SK-MEL-5 (cell line): ENCODE measurements at regions not wholly inside any gene's neighbourhood (a gene's known extent, or its start where the extent isn't known, plus 50 kb on each side); places are given as distances from the start of the nearest gene placed in this dataset.
"Not testable (repeated sequence)": the region's sequence is repeated elsewhere in the genome, so short reads cannot be mapped to it uniquely, and the experiment has no call there.

ENCODE experiments used
- DNase-seq: peaks from one replicate; pipeline ENCODE4 v3.0.0-alpha.2; 2016; ENCODE audit warnings: low read depth, low spot score
- in situ Hi-C: cut with HindIII; loops from 2 replicates; pipeline ENCODE4 v1.10.0; 2016; ENCODE audit warnings: low sequenced_read_pairs, high pct_unique_total_duplicates, low pct_unique_long_range_greater_than_20kb

DNA sequence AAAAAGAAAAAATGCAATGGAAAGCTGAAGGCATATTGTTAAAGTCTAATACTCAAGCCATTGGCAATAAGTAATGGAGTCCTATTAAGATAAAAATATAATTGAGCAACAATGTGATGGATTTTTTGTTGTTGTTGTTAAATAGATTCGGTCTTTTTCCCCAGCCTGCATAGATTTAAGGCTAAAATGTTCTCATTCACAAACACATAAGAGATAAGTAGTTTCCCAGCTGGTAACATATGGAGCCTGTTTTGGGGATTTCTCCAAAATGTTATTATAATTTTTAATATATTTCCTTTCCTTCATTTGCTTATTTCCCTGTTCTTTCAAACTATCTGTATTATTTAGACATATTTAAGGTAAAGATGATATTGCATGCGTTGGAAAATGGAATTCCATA lies 1149.1 kb upstream of the PRR20A start:
- in situ Hi-C loops: no loop called here
- DNase-seq: no peak

DNA sequence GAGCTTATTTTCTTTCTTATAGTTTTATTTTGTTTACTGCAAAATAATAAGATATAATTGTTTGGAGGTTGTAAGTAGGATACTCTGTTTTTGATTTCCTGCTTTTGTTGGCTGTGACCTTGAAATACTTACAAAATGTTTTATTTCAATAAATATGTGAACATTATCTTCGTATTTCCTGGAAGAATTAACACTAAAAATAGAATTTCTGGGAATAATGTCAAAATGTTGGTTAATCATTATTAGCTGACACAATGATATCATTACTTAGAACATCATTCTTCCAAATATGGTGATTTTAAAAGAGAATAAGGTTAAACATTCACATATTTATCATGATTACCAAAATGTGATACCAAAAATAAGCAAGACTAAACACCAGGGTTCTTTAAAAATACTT lies 1148.6 kb upstream of the PRR20A start:
- DNase-seq: no peak
- in situ Hi-C loops: no loop called here

DNA sequence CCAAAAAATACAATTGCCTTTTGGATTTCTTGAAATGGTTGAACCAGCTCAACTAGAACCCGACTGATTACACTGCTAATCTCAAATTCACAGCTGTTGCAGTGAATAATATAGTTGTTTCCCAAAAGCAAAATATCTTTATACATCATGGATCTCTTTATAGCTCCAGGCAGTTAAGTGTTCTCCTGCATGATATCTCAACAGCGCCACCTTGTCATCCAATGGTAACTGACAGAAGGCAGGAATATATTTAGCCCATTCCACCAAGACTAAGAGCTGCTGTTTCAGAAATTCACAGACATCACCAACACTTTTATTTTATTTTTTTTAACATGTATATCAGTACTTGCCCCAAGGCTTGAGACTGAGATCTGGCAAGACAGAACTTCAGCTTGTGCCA lies 1141.0 kb upstream of the PRR20A start:
- peak; percentile 58 for DNase-seq
- in situ Hi-C loops: no loop called here

DNA sequence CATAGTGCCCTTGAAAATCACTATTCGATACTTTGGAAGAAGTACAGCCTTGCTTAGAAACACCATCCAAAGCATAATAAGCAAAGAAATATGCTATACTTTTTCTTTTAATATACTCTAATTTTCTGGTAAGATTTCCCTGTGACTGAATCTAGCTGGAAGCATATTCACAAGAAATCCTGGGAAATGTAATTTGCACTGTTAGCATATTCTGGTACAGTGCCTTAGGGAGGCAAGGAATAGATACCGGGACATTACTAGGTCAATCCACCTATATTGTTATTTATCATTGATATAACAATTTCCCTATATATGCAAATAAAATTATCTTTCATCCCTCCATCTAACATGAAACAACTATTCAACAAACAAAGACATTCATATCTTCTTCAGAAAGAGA lies 1131.3 kb upstream of the PRR20A start:
- in situ Hi-C loops: no loop called here
- DNase-seq: no peak

DNA sequence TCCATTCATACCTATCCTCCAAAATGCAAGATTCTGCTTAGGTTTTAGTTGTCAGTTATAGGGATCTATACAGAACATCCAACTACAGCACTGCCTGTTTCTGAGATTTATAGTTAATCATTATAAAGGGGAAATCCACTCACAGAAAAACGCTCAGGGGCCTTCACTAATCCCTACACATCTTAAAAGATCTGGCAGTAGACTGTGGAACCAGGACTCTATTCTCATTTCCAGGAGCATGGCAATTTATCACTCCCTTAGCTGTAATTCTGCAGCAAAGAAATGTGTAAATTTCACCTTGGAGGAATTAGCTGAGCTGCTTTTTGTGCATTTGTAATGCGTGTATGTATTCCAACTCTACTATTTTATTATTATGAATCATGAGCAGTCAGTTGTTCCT lies 1128.1 kb upstream of the PRR20A start:
- DNase-seq: no peak
- in situ Hi-C loops: no loop called here

DNA sequence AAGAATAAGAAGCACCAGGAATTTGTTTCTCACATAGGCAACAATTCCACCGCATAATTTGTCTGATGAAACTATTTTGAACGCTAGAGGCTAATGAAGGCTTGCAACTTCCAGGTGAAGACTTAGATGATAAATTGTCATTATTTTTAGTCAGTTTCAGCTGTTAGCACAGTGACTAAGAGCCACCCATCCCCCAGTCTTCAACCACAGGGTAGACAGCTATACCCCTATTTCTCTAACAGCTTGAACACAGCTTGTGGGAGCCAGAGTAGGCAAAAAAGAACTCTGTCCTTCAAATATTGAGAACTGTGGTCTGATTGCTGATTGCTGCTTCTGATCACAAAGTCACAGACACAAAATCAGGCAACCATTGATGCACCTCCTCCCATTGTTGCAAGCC lies 1124.8 kb upstream of the PRR20A start:
- in situ Hi-C loops: no loop called here
- DNase-seq: no peak

DNA sequence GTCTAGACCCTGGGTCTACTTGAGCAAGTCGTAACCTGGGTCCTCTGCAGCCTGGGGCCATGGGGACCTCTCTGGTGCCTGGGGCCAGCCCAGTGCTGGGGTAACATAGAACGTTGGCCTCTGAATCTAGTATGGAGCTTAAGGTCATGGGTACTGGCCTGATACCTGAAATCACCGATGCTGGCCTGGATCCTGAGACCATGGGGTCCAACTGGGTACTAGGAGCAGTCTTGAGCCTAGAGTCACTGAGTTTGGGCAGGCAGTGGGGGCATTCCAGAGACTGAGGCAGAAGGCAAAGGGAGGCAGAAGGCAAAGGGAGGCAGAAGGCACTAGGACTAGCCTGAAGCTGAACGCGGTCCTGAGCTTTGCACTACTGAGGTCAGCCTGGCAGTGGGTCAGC lies 1121.1 kb upstream of the PRR20A start:
- no peak for DNase-seq
- in situ Hi-C loops: no loop called here

DNA sequence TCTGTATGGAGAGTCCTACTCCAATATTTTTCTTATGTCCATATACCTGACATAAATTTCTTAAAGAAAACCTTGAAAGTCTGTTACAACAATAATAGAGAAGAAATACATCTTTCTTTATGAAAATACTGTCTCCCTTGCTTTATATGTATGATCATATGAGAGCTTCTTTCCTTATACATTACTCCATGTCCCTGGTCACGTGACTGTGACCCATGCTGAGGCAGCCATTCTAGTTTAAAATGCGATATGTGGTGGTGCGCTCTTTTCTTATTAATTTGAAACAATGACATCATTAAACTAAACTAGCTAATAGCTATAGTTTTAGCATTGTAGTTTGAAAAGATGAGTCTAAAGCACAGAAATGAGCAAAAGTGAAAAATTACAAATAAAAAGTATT lies 1120.3 kb upstream of the PRR20A start:
- DNase-seq: no peak
- in situ Hi-C loops: no loop called here

DNA sequence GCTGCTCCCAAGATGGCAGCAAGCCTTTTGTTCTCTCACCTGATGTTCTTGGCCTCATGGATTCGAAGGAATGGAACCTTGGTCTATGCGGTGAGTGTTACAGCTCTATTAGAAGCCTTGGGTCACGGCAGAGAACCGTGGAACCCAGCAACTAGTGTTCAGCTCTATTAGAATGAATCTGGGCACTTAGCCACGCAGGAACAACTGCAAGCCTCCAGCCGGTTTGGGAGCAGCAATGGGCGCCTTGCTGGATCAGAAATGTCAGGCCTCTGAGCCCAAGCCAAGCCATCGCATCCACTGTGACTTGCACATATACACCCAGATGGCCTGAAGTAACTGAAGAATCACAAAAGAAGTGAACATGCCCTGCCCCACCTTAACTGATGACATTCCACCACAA lies 1100.7 kb upstream of the PRR20A start:
- in situ Hi-C loops: no loop called here

DNA sequence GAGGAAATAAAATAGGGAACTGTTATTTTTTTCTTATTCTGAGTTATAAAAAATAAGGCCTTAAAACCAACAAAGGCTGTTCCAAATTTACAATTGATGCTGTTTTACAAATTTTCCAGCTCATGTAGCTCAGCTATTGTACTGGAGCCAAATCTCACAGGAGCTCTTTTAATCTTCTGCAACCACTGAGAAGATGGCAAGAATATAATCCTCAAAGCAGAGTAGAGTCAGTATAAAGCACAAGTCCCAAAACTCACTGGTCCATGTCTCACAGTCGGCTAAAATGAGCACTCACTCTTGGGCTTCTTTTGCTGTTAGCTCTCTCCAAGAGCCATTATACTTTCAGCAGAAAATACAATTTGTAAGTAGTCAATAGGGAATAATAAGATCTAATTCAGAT lies 1074.4 kb upstream of the PRR20A start:
- DNase-seq: no peak
- in situ Hi-C loops: no loop called here

More for the DNA sequence above, 1100.7 kb upstream of the PRR20A start:
- DNase-seq: no peak

DNA sequence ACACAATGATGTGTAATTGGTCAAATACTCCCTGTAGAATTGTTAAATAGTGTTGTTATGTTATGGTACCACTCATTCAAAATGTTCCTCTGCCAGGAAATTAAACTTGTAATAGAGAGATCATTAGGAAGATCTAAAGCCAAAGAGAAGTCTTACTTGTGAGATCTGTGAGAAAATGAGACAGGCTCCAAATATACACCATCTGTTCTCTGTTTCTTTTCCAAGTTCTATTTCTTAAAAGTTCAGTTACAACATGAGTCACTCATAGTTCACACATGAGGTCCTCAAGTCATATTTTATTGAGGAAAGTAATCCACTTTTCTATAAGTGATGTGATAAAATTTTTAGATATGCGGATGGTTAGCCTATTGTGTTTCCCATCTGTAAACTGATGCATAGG lies 1038.1 kb upstream of the PRR20A start:
- in situ Hi-C loops: no loop called here
- no peak for DNase-seq

DNA sequence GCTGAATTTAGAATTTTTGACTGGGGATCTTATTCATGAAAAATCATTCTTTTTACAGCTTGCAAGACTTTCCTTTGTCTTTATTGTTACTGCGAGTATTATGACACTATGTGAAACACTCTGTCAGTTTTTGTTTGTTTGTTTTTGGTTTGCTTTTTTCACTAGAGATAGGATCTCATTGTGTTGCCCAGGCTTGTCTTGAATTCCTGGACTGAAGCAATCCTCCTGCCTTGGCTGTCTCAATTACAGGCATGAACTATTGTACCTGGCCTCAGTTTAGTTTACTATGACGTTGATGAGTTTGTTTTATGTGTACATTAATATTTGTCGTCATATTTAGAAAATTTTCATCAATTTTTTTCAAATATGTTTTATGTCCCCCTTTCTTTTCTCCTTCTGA lies 1030.0 kb upstream of the PRR20A start:
- no peak for DNase-seq
- in situ Hi-C loops: no loop called here

DNA sequence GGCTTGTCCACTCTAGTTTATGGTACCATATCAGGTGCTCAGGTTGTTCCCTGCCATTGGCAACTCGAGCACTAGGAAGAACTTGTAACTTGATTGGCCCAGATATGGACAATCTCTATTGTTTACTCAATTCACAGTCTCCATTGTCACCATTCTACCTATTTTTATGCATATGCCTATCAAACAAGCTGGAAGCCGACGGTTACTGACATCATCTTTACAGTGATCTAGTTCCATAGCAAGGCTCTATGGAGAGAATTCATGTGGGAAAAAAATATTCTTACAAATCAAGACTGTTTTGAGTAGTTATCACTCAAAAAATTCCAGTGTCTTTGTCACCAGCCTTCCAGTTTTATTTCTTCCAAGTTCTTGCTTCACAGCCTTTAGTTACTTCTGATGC lies 1006.2 kb upstream of the PRR20A start:
- no peak for DNase-seq
- in situ Hi-C loops: no loop called here

DNA sequence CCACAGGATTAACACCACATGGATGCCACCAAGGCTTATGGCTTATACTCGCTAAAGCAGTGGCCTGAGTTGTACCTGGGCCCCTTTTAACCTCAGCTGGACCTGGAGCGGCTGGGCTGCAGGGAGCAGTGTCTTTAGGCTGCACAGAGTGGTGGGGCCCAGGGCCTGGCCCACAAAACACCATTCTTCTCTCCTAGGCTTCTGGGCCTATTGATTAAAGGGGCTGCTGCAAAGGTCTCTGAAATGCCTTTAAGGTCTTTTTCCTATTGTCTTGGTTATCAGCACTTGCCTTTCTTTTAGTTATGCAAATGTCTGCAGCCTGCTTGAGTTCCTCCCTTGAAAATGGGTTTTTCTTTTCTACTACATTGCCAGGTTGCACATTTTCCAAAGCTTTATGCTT lies 973.9 kb upstream of the PRR20A start:
- in situ Hi-C loops: no loop called here
- no peak for DNase-seq

DNA sequence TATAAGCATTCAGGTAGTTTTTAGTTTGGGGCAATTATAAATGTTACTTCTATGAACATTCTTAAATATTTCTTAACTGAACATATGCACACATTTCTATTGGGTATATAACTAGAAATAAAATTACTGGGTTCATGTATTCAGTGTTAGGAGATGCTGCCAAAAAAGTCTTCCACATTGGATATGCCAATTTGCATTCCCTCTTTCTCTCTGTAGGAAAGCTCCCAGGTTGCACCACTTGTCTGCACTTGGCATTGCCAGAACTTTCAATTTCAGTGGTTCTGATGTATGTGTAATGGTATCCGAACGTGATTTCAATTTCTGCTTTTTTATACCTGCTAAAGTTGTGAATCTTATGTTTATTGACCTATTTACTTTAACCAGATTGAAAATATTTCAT lies 972.1 kb upstream of the PRR20A start:
- in situ Hi-C loops: no loop called here
- no peak for DNase-seq

DNA sequence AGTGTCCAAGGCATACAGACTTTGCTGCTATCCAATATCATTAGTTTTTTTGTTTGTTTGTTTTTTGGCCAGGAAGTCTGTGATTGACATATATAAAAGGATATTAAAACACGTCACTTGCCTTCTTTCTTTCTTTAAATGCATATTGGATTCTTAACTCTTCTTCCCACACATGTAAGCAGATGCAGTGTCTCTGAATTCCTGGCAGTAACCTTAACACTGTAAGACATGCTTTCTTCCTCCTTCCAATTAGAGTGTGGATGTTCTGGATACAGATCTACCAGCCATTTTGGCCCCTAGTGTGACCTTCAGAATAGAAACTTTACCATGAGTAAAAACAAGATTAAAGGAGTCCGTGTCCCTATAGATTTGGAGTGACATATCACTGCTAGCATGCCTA lies 967.4 kb upstream of the PRR20A start:
- DNase-seq: no peak
- in situ Hi-C loops: no loop called here

DNA sequence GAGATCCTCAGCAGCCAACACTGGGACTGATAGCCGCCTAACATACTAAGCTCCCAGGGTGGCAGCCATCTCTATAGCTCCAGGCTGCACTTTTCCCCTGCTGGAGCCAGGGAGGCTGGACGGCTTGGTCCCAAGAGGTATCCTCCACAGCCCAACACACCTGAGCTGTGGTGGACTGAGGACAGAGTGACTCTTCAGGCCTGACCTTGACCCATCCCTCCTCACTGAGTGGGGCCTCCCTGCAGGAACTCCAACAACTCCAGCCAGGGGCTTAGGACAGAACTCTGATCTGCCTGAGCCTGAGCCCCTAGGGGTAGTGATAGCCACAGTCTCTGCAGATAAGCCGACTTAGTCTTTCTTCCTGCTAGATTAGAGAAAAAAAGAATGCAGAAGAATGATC lies 958.1 kb upstream of the PRR20A start:
- in situ Hi-C loops: no loop called here

DNA sequence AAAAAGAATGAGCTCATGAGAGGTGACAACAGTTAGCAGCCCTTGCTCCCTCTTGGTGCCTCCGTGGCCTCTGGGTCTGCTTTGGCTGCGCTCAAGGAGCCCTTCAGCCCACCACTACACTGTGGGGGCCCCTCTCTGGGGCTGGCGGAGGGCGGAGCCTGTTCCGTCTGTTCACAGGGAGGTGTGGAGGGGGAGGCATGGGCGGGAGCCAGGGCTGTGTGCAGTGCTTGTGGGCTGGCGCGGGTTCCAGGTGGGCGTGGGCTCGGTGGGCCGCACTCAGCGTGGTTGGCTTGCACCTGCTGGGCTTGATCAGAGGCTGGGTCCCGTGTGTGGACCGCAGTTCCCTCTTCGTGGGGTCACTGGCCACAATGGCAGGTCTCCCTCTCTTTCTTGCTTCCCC lies 953.4 kb upstream of the PRR20A start:
- DNase-seq: no peak
- in situ Hi-C loops: no loop called here

More for the DNA sequence above, 958.1 kb upstream of the PRR20A start:
- DNase-seq: no peak

DNA sequence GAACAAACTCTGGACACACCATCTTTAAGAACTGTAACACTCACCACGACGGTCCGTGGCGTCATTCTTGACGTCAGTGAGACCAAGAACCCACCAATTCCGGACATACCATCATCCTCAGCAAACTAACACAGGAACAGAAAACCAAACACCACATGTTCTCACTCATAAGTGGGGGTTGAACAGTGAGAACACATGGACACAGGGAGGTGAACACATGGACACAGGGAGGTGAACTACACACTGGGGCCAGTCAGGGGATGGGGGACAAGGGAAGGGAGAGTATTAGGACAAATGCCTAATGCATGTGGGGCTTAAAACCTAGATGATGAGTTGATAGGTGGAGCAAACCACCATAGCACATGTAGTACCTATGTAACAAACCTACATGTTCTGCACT lies 952.1 kb upstream of the PRR20A start:
- in situ Hi-C loops, DNase-seq: not testable (repeated sequence)

DNA sequence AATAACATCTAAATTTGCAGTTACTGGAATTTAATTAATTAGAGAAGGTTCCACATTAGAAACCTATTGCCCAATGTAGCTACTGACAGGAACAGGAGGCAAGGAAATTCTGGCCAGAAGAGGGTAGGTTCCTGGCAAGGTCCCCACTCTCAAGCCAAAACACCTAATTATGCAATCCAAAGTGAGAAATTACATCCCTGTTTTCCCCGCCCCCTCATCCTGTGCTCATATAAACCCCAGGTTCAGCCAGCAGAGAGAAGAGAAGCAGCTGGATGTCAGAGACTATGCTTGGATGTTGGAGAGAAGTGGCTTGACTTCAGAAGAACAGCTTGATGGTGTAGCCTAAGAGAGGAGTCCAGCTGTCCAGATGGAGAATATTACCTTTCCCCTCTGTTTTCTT lies 951.3 kb upstream of the PRR20A start:
- in situ Hi-C loops: no loop called here
- no peak for DNase-seq

DNA sequence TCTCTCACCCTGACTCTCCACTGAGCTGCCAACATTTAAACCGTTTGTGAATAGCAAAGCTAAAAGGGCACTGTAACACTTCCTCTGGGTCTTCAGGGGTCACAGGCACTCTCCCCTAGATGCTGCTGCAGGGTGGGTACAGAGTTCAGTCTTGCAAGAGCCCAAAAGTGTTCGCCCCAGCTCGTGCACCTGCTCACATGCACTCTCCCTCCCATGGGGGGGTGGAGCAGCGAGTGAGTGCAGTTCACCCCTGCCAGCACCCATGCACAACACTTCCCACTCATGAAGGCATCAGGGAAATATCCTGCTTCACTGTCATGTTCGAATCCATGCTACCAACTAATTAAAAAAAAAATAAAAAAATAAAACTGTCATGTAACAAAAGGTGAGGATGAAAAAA lies 950.7 kb upstream of the PRR20A start:
- DNase-seq: no peak
- in situ Hi-C loops: no loop called here
